NCI-H2227 treated with DMSO at 0.1 percent for 48 hours (cell line): ENCODE measurements at regions not wholly inside any gene's neighbourhood (a gene's known extent, or its start where the extent isn't known, plus 50 kb on each side); places are given as distances from the start of the nearest gene placed in this dataset.
"Not testable (repeated sequence)": the region's sequence is repeated elsewhere in the genome, so short reads cannot be mapped to it uniquely, and the experiment has no call there.

Experiments used
- DNase-seq: peaks from one replicate; lab custom pipeline; 2025; lab: John Stamatoyannopoulos, UW

DNA sequence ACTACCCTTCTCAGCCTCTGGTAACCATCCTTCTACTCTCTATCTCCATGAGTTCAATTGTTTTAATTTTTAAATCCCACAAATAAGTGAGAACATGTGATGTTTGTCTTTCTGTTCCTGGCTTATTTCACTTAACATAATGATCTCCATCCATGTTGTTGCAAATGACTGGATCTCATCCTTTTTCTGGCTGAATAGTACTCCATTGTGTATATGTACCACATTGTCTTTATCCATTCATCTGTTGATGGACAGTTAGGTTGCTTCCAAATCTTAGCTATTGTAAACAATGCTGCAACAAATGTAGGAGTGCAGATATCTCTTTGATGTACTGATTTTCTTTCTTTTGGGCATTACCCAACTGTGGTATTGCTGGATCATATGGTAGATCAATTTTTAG lies 103.0 kb downstream of the CARTPT start:
- not testable (repeated sequence) for DNase-seq

DNA sequence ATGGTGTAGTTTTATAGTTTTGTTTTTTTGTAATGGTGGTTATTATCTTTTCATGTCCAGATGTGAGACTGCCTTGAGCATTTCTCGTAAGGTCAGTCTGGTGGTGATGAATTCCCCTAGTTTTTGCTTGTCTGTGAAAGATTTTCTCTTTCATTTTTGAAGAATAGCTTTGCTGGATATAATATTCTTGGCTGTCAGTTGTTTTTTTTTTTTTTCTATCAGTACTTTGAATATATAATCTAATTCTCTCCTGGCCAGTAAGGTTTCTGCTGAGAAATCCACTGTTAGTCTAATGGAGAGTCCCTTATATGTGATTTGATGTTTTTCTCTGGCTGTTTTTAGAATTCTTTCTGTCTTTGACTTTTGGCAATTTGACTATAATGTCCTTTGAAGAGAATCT lies 106.9 kb downstream of the CARTPT start:
- no peak for DNase-seq

DNA sequence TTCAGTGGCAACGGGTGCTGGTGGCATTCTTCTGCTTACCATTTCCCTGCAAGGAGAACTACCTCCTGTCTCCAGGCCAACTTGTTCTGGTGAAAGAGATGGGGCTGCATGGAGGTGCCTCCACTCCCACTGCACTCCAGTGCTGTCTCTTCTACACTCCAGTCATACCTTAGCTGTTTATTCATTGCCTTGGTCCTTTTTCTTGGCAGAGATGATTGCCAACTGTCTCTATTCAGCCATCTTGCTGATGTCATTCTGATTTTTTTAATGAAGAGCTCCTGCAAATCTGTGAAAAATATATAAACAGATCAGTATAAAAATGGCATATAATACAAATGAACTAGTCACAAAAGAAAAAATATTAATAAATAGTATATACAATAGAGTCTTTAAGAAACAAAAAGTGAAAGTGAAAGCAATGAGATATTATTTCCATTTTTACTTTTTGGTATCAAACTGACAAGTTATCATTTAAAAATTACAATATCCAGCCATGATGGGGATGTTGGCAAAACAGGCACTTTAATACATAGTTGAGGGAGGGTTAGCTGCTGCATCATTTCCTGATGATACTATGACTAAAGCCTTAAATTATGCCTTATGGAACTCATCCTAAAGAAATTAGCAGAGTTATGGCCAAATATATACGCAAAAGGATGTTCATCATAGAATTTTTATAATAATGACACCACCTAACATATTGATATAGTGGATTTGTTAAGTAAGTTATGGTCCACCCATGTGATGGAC lies 109.4 kb downstream of the CARTPT start:
- no peak for DNase-seq

DNA sequence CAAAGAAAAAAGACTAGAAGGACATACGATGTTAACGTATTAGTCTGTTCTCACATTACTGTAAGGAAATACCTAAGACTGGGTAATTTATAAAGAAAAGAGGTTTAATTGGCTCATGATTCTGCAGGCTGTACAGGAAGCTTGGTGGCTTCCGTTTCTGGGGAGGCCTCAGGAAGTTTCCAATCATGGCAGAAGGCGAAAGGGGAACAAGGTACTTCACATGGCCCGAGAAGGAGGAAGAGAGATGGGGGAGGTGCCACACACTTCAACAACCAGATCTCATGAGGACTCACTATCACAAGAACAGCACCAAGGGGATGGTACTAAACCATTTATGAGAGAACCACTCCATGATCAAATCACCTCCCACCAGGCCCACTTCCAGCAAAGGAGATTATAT lies 110.1 kb downstream of the CARTPT start:
- no peak for DNase-seq

DNA sequence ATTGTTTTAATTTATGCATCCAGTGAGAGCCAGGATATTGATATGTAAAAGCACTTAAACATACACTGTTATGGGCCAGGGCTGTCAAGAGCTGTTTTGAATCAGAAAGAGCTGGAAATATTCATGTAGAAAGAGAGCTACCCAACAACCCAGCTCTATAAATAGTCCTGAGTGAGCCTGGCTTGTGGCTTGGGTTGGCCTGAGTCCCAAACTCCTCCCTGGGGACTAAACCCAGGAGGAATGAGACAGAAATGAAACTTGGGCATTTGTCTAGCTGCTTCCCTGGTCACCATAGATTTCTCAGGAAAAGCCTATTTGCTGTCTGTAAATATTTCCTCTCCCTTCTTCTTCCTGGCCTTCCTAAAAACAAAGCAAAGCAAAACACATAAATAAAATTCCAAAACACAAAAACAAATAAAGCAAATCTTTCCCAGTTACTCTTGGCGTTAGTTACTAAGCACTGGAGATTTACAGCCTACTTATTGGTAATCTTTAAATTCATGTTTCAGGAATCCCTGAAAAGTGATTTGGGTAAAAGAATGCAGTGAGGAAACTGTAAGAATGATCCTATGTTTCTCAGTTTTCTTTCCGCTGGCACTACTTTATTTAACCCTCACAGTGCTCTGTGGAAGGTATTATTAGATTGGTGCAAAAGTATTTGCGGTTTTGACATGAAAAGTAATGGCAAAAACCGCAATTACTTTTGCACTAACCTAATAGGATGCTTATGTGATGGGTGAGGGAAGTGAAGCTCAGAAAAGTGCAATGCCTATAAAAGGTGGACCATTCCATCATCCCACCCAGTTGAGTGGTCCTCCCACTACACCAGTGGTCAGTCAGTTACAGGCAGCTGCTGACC lies 111.8 kb downstream of the CARTPT start:
- DNase-seq = no peak

DNA sequence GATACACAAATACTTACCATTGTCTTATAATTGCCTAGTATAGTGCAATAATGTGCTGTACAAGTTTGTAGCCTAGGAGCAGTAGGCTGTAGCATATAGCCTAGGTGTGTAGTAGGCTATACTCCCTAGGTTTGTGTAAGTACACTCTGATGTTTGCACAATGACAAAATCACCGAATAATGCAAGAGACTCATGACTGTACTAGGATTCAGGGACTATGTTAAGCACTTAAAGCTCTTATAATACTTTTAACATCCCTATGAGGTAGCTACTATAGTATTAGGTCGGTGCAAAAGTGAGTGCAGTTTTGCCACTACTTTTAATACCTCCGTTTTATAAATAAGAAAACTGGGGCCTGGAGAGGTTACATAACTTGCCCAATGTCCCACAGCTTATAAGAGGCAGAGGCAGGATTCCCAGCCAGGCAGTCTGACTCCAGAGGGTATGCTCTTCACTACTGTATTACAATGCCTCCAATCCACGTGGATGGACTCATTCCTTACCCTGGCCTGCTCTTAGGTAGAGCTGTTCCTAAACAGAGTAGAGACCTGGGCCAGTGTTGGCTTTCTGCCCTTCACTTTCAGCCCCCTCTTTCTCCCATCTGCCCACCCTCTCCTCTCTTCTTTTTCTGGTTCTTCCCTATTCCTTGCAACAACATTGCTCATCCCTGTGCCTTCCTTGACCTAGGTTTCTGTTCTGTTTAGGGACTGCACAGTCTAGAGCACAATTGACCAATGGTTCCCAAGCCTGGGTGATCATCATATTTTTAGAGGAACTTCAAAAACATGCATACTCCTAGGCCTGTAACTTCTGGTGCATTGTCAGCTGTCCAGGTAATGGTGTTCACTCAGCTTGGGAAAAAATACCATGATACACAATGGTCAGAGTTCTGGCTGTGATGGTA lies 114.0 kb downstream of the CARTPT start:
- DNase-seq = no peak

DNA sequence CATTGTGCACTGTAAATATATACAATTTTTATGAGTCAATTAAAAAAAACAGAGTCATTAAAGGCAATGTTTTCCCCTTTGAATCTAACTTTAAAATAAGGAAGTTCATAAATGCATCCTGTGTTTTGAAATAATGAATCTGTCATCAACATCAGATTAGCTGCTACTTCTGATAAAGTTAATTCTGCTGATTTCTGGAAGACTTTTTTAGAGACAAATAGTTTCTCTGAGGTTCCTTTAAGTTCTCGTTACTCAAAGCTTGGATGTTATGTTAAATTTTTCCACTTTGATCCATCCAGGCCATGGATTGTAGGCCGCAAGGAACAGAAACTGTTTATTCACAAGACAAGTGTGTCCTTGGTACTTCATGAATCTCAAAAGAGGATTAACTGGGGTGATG lies 115.5 kb downstream of the CARTPT start:
- no peak for DNase-seq

DNA sequence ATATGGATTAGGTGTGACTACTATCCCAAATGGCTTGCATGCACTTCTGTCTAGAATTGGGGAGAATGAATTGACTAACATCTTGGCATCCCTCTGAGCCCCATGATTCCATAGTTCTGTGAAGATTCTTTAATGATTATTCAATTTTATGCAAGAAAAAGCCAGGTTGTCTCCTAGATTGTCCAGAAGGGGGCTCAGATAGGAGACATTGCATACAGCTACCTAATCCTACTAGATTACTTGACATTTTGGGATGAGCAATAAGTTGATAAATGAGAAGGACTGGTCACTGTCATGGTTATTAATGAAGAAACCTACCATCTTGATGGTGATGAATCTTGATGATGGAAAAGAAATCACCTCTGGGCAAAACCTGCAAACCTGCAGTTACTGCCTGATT lies 117.0 kb downstream of the CARTPT start:
- no peak for DNase-seq

DNA sequence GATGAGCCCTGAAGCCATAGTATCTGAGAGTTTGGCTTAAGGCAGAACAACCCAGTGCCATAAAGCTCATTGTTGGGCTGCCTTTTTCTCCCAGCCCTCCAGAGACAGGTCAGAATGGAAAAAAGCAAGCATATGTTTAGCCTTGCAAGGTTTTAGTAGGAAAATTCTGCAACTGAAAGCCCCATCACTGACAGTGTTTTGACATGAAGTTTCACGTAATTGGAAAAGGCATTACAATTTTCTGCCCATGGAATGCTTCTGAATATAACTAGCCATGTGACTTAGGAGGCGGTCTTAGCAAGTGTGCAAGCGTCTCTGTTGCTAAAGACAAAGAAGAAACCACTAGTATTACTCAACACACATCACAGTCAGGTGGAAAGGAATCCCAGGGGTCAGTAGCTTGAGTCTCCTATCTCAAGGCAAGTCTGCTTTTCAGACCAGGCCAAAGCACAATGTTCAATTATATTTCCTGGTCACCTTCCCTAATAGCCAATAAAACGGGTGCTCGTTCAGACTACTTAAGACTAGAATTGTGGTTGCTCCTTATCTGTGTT lies 117.6 kb downstream of the CARTPT start:
- DNase-seq = no peak

DNA sequence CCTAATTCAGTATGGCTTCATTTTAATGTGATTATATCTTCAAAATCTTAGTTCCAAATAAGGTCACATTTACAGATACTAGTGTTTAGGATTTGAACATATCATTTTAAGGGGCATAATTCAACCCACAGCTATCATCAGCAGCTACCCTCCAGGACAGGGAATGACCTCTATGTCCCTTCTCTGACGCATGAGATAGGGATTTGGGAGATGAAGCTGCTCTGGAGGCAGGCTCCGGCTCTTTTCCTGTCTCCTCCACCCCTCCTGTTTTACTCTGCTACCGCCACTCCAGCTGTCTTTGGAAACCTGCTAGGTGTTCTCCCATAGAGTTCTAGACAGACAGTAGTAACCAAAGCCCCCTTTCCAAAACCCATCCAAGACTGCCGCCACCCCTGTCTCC lies 119.2 kb downstream of the CARTPT start:
- DNase-seq = no peak

DNA sequence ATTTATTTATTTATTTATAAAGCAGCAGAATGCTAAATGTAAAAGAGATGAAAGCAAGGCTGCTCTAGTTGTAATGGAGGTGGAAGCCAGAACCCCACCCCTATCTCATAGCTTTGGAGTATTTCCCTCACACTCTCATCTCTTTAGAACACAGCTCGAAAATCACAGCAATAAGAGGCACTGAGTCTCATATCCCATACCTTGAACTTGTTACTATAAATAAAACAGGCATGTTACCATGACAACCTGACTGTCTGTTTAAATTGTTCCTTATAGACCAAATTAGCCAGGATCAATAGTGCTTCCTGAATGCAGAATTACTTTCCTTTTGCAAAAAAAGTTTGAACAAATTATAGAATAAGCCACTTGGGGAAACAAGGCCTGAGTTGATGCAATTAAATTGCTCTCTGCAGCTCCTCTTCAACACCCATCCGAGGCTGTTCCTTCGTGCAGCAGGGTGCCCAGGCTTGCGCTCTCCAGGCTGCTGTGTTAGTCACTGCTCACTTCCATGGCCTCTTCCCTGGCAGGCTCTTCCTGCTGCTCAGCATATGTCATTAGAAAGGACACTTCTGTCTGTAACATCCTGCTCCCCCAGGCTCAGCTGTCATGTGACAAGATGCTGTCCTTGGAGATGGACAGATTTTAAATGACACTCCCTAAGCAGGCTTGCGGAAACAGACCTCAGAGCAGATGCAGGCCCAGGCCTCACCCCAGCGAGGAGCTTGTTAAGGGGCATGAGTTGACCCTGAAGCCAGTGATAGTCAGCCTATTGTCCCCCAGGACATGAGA lies 120.2 kb downstream of the CARTPT start:
- DNase-seq = peak; percentile 9

DNA sequence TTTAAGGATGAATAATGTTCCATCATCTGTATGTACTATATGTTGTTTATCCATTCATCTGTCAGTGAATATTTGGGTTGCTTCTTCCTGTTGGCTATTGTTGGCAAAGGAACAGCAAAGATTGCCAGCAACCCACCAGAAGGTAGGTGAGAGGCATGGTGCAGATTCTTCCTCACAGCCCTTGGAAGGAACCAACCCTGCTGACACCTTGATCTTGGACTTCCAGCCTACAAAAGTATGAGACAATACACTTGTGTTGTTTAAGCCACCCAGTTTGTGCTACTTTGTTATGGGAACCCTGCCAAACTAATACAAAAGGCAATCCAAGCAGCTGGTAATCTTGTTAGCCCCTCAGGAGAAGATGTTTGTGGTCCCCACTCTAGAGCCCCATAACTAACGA lies 122.0 kb downstream of the CARTPT start:
- DNase-seq = no peak

DNA sequence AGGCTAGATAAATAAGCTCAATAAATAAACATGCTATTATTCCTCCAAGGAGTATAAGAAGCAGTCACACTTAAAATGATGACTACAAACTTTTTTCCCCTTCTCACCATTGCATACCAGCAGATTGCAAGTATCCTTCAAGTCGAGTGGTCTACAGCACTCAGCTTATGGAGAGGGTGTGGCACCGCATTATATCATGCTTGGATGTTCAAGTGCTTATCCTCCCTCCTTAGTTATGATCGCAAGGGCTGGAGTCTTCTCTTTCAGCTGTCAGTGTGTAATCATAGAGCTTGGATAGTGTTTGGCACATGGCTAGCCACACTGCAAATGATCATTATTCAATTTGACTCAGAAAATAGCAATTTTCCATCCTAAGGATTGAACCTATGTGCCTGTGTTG lies 124.0 kb downstream of the CARTPT start:
- no peak for DNase-seq

DNA sequence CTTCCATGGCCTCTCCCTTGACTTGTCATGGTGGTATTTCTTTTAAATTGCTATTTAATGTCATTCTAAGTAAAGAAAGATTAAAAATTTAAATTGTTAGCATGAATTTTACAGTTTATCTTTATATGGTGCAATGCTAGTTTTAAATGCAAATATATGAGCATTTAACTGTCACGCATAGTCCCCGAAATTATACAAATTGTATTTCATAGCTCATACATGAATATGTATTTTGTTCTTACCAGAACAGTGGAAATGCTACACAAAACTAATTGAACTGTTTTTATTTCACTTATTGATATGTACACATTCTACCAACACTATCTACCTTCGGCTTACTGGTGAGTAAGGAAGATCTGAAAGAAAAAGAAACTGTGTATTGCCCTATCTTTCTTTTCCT lies 125.8 kb downstream of the CARTPT start:
- DNase-seq = no peak

DNA sequence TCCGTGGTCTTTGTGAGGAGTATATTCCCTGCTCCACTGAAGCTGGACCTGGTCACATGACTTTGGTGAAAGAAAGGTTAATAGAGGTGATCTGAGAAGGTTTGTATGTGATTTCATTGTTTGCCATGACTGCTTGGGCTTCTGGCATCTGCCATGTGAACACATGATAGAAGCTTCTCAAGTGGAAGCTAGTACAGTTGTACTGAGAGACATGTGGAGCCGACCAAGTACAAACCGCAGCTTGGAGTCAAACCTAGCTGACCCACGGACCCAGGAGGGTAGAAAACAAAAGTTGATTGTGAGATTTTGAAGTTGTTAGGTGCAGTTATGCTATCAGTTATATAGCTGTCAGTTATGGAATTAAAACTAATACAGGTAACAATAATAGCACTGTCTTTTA lies 140.4 kb downstream of the CARTPT start:
- no peak for DNase-seq

DNA sequence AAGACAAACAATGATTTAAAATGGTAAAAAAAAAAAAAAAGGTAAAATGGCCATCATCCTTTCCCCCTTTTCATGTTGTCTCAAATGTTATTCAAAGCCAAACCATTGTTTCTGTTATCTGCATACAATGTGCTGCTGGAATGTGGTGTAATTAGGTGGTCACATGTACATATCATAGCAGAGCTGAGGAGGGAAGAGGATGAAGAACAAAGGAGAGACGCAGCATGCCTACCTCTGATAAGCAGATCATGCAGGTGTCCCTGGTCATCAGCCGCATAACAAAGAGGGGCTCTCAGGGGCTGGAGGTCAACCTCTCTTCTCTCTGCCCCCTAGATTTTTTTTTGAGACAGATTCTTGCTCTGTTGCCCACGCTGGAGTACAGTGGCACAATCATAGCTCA lies 141.0 kb downstream of the CARTPT start:
- no peak for DNase-seq

DNA sequence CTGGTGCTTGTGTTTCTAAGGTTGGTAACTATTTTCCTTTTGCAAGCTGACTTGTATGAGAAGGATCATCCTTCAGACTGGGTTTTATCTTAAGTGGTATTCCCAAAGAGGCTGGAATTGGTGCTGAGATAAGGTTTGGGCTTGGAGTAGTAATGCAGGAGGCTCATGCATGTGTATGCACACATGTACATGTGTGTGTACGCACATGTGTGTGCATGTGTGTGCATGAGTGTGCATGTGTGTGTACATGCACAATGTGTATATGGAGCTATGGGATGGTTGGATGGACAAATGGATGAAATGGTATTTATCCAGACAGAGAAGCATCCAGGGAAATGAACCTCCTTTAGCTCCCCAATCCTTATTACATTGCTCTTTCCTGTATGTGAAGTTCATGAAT lies 142.6 kb downstream of the CARTPT start:
- DNase-seq = no peak

DNA sequence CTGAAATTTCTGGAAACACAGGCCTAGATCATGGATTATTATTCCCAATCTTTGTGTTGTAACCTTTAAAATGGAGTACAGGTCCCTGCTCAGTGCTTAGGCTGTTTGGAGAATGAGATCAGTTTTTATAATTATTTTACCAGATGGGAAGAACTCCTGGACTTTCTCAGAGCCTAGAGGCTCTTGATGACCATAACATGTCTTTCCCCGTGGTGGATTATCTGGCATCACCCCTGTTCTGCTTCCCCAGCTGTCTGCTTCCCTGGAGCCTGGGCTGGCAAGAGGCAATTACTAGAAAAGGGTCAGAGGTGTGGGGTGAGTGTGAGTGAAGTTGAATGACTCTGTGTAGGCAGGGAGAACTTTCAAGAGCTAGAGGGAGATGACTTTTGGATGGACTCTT lies 143.0 kb downstream of the CARTPT start:
- no peak for DNase-seq

DNA sequence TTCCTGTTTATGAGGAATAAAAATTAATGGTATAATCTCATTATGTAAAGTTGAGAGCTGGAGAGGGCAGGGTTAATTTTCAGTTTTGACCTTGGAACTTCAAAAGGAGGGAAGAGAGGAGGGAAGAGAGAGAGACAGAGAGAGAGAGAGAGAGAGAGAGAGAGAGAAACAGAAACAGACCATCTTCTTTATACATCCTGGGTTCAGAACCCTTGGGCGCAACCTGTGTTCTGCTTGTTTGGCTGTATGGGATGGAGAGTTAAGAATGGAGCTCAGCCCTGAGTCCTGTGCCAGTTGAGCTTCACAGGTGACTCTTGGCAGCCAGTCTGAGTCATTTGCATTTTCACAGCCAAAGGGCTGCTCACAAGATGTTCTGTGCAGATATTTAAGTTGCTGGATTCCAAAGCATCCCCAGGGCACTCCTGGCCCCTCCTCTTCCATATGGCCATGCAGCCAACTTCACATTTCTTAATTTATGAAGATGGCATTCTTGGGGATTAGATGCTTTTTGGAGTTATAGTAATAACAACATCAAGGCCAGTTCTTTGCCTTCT lies 143.5 kb downstream of the CARTPT start:
- DNase-seq = no peak

DNA sequence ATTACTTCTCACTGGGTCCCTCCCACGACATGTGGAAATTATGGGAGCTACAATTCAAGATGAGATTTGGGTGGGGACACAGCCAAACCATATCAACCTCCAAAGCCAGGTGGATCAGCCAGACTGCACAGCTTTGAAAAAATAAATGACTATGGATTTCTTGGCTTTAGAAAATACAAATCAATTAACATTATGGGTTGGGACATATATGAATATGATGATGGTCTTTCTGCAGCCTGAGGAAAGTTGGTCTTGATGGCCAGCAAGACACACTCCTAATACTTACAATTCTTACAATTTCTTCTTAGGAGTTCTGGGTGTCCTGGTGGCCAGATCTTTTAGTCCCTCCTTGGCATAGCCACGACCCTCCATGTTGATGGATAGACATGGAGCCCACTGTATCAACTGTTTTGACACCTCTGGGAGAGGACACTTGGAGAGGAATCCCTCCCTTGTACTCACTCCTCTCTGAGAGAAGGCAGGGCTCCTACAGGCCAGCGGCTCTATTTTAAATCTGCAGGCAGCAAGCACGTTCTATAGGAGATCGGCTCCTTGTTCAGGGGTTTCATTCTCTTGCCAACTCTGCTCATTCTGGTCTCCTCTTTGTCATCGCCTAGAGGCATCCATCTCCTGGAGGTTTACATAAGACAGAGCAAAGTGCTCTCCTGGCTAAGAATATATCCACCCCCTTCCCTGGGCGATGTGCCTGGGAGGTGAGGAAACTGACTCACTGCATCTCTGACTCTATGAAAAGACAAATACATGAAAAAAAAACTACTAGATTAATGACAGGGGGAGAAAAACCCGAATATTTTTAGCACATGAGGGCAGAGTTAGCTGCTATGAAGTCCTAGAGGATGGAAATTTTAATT lies 145.9 kb downstream of the CARTPT start:
- DNase-seq = no peak
